IPS-20b (cell line): ENCODE measurements at regions not wholly inside any gene's neighbourhood (a gene's known extent, or its start where the extent isn't known, plus 50 kb on each side); places are given as distances from the start of the nearest gene placed in this dataset.

Experiments used
- H3K27ac ChIP-seq: one replicate; pipeline ENCODE4 v1.5.1; 2013; ENCODE audit warnings: low read length
- H3K27me3 ChIP-seq: 2 replicates; pipeline ENCODE4 v1.6.1; 2013; ENCODE audit warnings: mild to moderate bottlenecking, low read length, inconsistent platforms; ENCODE audit not compliant: insufficient read depth
- H3K36me3 ChIP-seq: 2 replicates; pipeline ENCODE4 v1.6.1; 2013; ENCODE audit warnings: low read depth, mild to moderate bottlenecking, inconsistent platforms, low read length, moderate library complexity; ENCODE audit not compliant: insufficient read depth
- H3K4me1 ChIP-seq: 2 replicates; pipeline ENCODE4 v1.6.1; 2013; ENCODE audit warnings: mild to moderate bottlenecking, control low read depth, inconsistent platforms, low read length, moderate library complexity; ENCODE audit not compliant: insufficient read depth
- H3K4me3 ChIP-seq: 2 replicates; pipeline ENCODE4 v1.5.1; 2013; ENCODE audit warnings: mild to moderate bottlenecking, low read length, inconsistent platforms
- H3K9ac ChIP-seq: 2 replicates; pipeline ENCODE4 v1.6.1; 2013; ENCODE audit warnings: low read depth, mild to moderate bottlenecking, inconsistent platforms, low read length, moderate library complexity
- H3K9me3 ChIP-seq: 2 replicates; pipeline ENCODE4 v1.6.1; 2013; ENCODE audit warnings: mild to moderate bottlenecking, low read depth, low read length, inconsistent platforms; ENCODE audit not compliant: insufficient read depth

DNA sequence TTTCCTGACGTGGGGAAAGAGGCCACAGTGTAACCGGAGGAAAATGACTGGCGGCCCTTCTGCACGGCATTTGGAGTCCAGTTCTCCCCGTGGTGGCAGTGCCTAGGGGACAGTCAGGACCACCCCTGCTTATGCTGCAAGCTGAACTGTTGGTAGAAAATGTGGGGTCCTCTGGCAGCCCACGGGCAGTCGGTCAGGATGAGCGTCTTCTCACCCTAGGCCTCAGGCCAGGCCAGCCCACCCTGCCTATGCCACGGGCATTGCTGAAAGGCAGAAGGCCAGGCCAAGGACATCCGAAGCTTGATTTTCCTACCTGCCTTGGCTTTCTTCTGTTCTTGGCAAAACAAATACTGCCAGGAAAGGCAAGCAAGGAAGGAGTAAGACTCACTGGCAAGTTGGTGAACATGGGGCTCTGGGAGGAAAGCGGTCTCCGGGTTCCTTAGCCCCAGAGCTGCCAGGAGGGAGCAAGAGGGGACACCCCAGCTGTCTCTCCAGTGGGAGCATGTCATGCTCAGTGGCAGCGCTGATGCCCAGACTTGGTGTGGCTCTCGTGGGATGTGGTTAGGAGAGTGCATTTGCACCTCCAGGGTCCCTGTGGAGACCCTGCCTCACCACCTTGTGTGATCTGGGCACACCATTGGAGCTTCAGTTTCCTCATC is 311.6 kb downstream of the QKI start:
- Histone ChIP-seq H3K9me3 (no peaks in the 10 kb centered on the region), H3K4me1 (no peaks in the 10 kb centered on the region), H3K4me3 (no peak overlapping the region), H3K27me3 (no peaks in the 10 kb centered on the region), H3K36me3 (no peaks in the 10 kb centered on the region), H3K27ac (no peak overlapping the region), H3K9ac (no peak overlapping the region)

DNA sequence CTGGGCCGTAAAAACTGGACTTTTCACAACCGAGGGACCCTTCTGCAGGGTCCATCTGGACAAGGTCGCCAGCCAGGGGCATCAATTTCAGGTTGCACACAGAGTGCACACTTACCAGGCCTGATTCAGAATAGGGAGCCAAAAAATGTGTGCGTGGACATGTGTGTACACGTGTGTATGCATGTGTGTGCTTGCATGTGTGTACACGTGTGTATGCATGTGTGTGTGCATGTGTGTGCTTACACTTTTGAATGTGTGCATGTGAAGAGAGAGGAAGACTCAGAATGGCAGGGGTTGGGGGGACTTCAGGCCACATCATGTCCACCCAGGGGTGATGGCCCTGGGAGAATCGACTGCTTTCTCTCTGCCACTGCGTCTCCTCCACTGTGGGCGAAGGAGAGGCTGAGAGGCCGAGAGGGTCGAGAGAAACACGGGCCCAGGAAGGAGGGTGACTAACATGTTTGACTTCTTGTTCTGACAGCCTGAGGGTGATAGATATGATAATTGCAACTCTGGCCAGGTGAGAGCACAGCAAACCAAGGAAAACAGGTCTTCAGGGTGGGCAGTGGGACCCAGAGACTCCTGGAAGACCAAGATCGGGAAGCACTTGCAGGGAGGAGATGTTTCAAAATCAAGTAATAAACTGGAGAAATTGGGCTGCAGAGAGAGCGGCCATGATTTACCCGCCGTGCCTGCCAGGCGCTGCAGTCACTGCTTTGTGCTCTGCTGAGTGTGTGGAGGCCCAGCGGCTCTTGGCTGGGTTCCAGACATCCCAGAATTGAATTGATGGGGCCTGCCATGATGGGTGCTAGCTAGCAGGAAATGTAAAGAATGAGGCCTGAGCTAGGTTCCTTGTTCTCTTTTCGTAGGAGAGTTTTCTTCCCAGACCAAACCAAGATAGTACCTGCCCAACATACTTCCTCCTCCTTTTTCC is 310.8 kb downstream of the QKI start:
- H3K9ac ChIP-seq, result no peak overlapping the region
- no peak overlapping the region for H3K27ac ChIP-seq
- no peaks in the 10 kb centered on the region for H3K27me3 ChIP-seq
- no peaks in the 10 kb centered on the region for H3K36me3 ChIP-seq
- no peak overlapping the region for H3K4me3 ChIP-seq
- H3K9me3 ChIP-seq, result no peaks in the 10 kb centered on the region
- no peaks in the 10 kb centered on the region for H3K4me1 ChIP-seq

DNA sequence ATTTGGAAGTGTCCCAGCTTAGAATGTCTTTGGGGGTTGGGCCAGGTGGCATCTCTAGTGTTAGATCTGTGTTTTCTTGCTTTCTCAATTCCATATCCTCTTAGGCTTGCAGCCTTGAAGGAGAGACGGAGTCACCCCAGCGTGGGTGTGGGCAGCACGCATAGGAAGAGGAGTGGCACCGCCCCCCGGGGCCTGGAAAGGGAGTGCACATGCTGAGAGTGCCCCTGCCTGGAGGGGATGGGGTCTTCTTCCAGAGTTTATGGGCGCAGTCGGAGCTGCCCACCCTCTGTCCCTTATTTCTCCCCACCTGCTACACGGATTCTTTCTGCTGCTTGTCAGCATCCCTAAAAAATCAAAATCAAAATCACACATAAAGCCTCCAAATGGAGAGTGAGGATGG is 309.7 kb downstream of the QKI start:
- Histone ChIP-seq H3K27me3 (no peaks in the 10 kb centered on the region), H3K36me3 (no peaks in the 10 kb centered on the region), H3K27ac (no peak overlapping the region), H3K4me1 (no peaks in the 10 kb centered on the region), H3K4me3 (no peak overlapping the region), H3K9ac (no peak overlapping the region), H3K9me3 (no peaks in the 10 kb centered on the region)

DNA sequence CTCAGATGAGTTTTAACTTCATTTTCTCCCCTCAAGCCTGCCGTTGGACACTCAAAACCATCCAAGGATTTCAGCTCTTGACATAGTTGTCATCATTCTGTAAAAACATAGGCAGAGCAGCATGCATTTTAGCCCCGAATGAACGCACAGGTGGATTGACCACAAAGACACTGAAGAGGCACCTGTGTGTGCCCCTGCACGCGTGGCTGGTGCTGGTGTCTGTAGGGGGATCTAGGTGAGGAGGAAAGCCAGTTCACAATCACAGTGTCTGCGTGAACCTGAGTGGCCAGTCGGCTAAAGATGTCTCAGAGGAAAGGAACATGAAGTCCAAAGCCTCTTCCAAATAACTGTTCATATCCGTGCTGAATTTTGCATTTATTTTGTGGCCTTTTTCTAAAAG is 309.2 kb downstream of the QKI start:
- Histone ChIP-seq H3K4me1 (no peaks in the 10 kb centered on the region), H3K9me3 (no peaks in the 10 kb centered on the region), H3K9ac (no peak overlapping the region), H3K27me3 (no peaks in the 10 kb centered on the region), H3K36me3 (no peaks in the 10 kb centered on the region), H3K27ac (no peak overlapping the region), H3K4me3 (no peak overlapping the region)

DNA sequence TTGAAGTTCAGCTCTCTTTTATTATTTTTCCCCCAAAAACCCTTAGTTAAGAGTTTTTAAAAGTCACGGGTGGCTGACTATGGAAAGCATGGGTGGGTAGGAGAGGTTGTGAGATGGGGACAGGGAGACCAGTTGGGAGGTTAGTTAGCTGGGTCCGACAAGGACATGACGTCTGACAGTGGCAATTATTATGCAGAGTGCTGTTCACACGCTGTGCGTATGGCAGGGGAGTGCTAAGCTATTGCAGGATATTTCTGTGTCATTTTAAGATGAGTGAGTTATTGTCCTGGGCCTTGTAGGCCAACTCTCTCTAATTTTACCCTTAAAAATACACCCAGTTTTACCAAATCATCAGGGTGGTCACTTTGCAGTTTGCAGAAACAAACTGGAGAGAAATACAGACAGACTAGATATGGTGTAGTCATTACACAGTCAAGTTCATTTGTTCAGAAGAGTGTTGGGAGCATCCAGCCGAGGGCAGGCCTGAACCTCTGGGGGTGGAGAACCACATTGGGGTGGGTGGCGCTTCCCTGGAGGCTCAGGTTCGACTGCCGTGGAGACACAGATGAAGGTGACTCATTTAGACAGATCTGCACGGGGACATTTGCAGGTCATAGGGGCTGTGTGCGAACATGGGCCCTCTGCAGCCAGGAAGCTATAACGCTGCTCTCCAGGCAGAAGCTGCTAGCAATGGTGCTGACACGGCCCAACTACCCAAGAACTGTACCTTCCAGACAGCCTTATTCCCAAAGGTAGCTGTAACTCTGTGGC is 307.6 kb downstream of the QKI start:
- Histone ChIP-seq H3K36me3 (no peaks in the 10 kb centered on the region), H3K9ac (no peak overlapping the region), H3K27ac (no peak overlapping the region), H3K4me3 (no peak overlapping the region), H3K27me3 (no peaks in the 10 kb centered on the region), H3K9me3 (no peaks in the 10 kb centered on the region), H3K4me1 (no peaks in the 10 kb centered on the region; the same call in 1 of the 2 replicates)

DNA sequence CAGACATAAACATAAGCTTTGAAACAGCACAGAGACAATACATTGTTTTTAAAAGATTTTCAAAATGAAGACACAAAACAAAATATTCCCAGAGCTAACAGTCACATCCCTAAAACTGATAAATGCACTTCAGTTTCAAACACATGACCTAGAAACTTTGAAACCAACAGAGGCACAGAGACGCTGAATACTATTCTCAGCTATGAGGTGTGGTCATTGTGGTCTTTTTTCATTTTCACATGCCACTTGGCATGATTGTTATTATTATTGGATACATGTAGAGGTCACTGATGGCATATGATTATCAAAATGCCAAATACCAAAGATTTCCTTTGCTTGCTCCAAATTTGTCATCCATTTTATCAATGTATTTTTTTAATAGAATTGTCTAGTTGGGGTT is 306.9 kb downstream of the QKI start:
- Histone ChIP-seq H3K4me1 (no peaks in the 10 kb centered on the region; the same call in 1 of the 2 replicates), H3K36me3 (no peaks in the 10 kb centered on the region), H3K9me3 (no peaks in the 10 kb centered on the region), H3K9ac (no peak overlapping the region), H3K27me3 (no peaks in the 10 kb centered on the region), H3K4me3 (no peak overlapping the region), H3K27ac (no peak overlapping the region)

DNA sequence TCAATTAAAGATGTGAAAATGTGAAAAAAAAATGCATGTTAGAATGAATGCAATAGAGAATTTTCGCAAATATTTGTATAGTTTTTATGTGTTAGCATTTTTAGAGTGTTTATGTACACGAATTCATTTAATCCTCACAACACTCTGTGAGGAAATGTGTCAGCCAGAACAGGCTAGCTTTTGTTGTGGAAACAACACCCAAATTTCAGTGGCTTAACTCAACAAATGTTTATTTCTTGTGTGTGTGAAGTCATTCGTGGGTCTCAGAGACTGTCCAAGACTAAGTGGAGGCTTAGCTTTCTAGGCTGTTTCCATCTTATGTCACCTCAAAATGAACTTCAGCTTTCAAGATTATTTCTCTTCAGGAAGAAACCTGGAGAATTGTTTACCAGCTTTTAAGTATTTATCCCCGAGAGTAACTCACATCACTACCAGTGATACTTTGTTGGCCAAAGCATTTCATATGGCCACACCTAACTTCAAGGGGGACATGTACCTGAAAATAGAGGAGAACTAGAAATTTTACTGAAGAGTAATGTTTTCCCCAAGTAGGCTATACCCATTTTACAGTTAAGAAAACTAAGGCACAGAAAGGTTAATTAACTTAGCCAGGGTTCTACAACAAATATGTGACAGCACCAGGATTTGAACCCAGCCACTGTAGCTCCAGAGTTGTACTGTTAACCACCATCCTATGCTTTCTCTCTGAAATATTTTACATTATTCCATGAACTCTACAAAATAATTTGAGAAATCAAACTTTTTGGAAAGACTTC is 306.1 kb downstream of the QKI start:
- no peak overlapping the region for H3K27ac ChIP-seq
- no peak overlapping the region for H3K4me3 ChIP-seq
- H3K9me3 ChIP-seq, result no peaks in the 10 kb centered on the region
- H3K4me1 ChIP-seq, result no peaks in the 10 kb centered on the region; the same call in 1 of the 2 replicates
- no peaks in the 10 kb centered on the region for H3K27me3 ChIP-seq
- no peaks in the 10 kb centered on the region for H3K36me3 ChIP-seq
- H3K9ac ChIP-seq, result no peak overlapping the region

DNA sequence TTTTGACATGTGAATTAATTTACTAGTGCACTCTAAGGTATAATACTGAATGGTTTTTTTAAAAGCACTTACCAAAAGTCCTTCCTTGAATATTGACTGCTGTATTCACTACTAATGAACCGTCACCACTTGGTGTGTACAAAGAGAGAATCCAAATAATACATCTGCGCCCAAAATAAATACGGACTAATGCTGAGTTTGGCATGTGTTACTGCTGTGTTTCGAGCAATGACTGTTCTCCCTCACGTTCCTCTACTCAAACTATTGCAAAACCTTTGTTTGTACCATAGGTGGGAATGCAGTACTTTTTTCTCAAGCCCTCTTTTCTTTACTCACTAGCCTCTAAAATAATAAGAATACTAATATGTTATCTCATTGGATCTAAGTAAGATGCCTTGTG is 305.5 kb downstream of the QKI start:
- Histone ChIP-seq H3K36me3 (no peaks in the 10 kb centered on the region), H3K27ac (no peak overlapping the region), H3K27me3 (no peaks in the 10 kb centered on the region), H3K4me3 (no peak overlapping the region), H3K9ac (no peak overlapping the region), H3K9me3 (no peaks in the 10 kb centered on the region), H3K4me1 (no peaks in the 10 kb centered on the region; the same call in 1 of the 2 replicates)

DNA sequence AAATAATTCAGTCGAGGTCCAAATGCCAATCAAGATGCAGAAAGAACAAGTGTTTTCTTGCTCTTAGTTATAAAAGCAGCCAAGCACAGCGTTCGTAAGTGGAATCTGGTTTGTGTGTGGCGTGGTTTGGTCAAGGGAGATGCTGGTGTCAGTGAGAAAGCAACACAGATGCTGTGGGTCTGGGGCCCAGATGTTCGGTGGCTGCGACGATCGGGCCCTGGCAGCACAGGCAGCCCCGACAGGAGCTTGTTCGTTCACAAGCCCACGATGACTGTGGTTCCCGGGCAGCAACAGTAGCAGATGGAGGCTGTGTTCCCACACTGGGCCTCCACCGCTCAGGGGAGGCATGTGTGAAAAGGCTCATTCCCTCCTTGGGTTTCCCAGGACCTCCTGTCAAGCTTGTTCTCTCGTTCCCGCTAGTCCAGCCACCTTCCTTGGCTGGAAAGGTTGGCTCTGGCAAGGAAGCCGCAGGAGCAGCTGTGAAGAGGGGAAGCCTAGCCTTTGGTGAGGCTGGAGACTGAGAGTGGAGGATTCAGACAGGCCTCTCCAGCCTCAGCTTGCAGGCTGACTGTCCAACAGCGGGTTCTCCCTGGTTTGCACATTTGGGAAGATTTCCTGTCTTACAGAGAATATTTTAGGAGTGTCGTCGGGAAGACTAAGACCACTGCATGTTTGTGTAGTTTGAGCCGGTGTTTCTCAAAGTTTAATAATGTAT is 304.7 kb downstream of the QKI start:
- H3K4me3 ChIP-seq, result no peak overlapping the region
- H3K9me3 ChIP-seq, result no peaks in the 10 kb centered on the region
- no peaks in the 10 kb centered on the region for H3K27me3 ChIP-seq
- H3K36me3 ChIP-seq, result no peaks in the 10 kb centered on the region
- H3K9ac ChIP-seq, result no peak overlapping the region
- H3K4me1 ChIP-seq, result no peaks in the 10 kb centered on the region; the same call in 1 of the 2 replicates
- no peak overlapping the region for H3K27ac ChIP-seq

DNA sequence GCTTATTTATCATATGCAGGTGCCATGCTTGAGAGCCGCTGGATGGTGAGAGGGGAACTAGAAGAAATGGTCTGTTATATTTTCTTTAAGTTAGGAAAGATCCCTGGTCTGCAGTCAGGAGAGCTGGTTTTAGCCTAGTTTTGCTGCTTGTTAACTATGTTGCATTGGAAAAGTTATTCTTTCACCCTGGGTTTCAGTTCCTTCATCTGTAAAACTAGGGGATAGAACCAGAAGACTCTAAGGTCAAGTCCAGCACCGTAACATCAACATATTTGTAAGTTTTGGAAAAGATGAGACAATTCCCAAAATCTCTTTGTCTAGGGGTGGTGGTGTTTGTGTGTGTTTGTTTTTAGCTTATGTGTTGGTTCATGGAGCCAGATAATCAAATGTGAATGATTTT is 304.0 kb downstream of the QKI start:
- H3K4me3 ChIP-seq, result no peak overlapping the region
- H3K27ac ChIP-seq, result no peak overlapping the region
- H3K4me1 ChIP-seq, result no peaks in the 10 kb centered on the region; the same call in 1 of the 2 replicates
- H3K9ac ChIP-seq, result no peak overlapping the region
- no peaks in the 10 kb centered on the region for H3K9me3 ChIP-seq
- H3K36me3 ChIP-seq, result no peaks in the 10 kb centered on the region
- no peaks in the 10 kb centered on the region for H3K27me3 ChIP-seq
